ENCODE measurements at regions not wholly inside any gene's neighbourhood (a gene's known extent, or its start where the extent isn't known, plus 50 kb on each side); places are given as distances from the start of the nearest gene placed in this dataset.

DNA sequence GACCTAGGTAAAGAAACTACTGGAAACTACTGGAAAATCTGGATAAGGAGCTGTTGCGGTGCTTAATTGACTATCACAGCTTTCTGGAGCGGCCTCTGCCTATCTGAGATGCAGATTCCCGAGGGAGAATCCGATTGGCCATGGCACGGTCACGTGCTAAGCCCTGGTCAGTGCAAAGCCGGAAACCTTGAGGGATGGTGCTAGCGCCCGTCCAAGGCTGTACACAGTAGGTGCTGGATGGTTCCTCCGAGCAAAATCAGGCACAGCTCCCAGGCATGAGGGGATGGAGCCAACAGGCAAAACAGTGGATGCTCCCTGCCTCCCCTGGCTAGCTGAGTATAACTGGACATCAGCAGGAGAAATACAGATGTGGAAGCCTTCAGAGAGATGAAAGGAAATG, 238.7 kb upstream of the HES1 start:
- no peaks in the 10 kb centered on the region for H3K9me3 ChIP-seq
- TF ChIP-seq, protein P1, sequence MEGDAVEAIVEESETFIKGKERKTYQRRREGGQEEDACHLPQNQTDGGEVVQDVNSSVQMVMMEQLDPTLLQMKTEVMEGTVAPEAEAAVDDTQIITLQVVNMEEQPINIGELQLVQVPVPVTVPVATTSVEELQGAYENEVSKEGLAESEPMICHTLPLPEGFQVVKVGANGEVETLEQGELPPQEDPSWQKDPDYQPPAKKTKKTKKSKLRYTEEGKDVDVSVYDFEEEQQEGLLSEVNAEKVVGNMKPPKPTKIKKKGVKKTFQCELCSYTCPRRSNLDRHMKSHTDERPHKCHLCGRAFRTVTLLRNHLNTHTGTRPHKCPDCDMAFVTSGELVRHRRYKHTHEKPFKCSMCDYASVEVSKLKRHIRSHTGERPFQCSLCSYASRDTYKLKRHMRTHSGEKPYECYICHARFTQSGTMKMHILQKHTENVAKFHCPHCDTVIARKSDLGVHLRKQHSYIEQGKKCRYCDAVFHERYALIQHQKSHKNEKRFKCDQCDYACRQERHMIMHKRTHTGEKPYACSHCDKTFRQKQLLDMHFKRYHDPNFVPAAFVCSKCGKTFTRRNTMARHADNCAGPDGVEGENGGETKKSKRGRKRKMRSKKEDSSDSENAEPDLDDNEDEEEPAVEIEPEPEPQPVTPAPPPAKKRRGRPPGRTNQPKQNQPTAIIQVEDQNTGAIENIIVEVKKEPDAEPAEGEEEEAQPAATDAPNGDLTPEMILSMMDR (IDR thresholded peaks at IDR 0.05), result no peak
- no peak for TF ChIP-seq POLR2A (IDR thresholded peaks at IDR 0.05)
- H3K36me3 ChIP-seq, result no peaks in the 10 kb centered on the region
- H3K27ac ChIP-seq, result peak overlapping the region in 1 of 4 donors; percentile 3
- DNase-seq, result no peak
- H3K4me1 ChIP-seq, result peaks cover 4 to 44% (median 26%) of the 10 kb centered on the region in 3 donors
- 90 to 92% methylated on average over 7 to 10 of the region's 10 CpGs for WGBS, 2 donors
- H3K27me3 ChIP-seq, result no peaks in the 10 kb centered on the region
- no peak overlapping the region for H3K4me3 ChIP-seq
- intact Hi-C loops (cut with DNase I), result no loop called here

GRCh38 chr3:193897731-193898180, 238.2 kb upstream of the HES1 start:
- no peak for TF ChIP-seq POLR2A (IDR thresholded peaks at IDR 0.05)
- TF ChIP-seq, protein P1 (IDR thresholded peaks at IDR 0.05), result no peak
- no peak overlapping the region for H3K27ac ChIP-seq
- DNase-seq, result no peak
- intact Hi-C loops (cut with DNase I), result no loop called here
- H3K36me3 ChIP-seq, result no peaks in the 10 kb centered on the region
- no peak overlapping the region for H3K4me3 ChIP-seq
- no peaks in the 10 kb centered on the region for H3K9me3 ChIP-seq
- H3K4me1 ChIP-seq, result peaks cover 4 to 46% (median 26%) of the 10 kb centered on the region in 3 donors
- no peaks in the 10 kb centered on the region for H3K27me3 ChIP-seq
- WGBS, 2 donors, result 84 to 89% methylated on average over 10 of the region's 10 CpGs

- TF ChIP-seq, protein P1 (IDR thresholded peaks at IDR 0.05), result no peak
- no peak for TF ChIP-seq POLR2A (IDR thresholded peaks at IDR 0.05)
- H3K4me3 ChIP-seq, result no peak overlapping the region
- H3K27ac ChIP-seq, result no peak overlapping the region
- H3K4me1 ChIP-seq, result peaks cover 4 to 38% (median 20%) of the 10 kb centered on the region in 3 donors
- no peaks in the 10 kb centered on the region for H3K9me3 ChIP-seq
- H3K36me3 ChIP-seq, result no peaks in the 10 kb centered on the region
- 82 to 91% methylated on average over 1 of the region's 1 CpG for WGBS, 2 donors
- intact Hi-C loops (cut with DNase I), result no loop called here
- DNase-seq, result no peak
- no peaks in the 10 kb centered on the region for H3K27me3 ChIP-seq
These were observed 236.9 kb upstream of the HES1 start for GRCh38 chr3:193899001-193899400.

- Histone ChIP-seq H3K27me3 (no peaks in the 10 kb centered on the region), H3K9me3 (no peaks in the 10 kb centered on the region), H3K36me3 (no peaks in the 10 kb centered on the region), H3K4me3 (no peak overlapping the region), H3K4me1 (peaks cover 0 to 27% (median 8%) of the 10 kb centered on the region in 3 donors), H3K27ac (no peak overlapping the region)
- intact Hi-C loops (cut with DNase I), result no loop called here
- WGBS, 2 donors, result 73 to 100% methylated on average over 1 of the region's 1 CpG
- no peak for DNase-seq
- TF ChIP-seq POLR2A (IDR thresholded peaks at IDR 0.05), result no peak
- TF ChIP-seq, protein P1 (IDR thresholded peaks at IDR 0.05), result no peak
These were observed 234.9 kb upstream of the HES1 start for GRCh38 chr3:193901007-193901406.

GRCh38 chr3:193902607-193903511, 233.1 kb upstream of the HES1 start:
- Histone ChIP-seq H3K9me3 (no peaks in the 10 kb centered on the region), H3K4me3 (no peak overlapping the region), H3K4me1 (peaks cover 0 to 13% (median 0%) of the 10 kb centered on the region in 3 donors), H3K36me3 (no peaks in the 10 kb centered on the region), H3K27ac (no peak overlapping the region), H3K27me3 (no peaks in the 10 kb centered on the region)
- 69 to 72% methylated on average over 9 to 11 of the region's 14 CpGs for WGBS, 2 donors
- no peak for TF ChIP-seq POLR2A (IDR thresholded peaks at IDR 0.05)
- TF ChIP-seq, protein P1 (IDR thresholded peaks at IDR 0.05), result no peak
- no peak for DNase-seq
- intact Hi-C loops (cut with DNase I), result no loop called here

All from esophagus squamous epithelium (tissue), 5 donors.